Uterus (tissue), 3 donors: ENCODE measurements at regions not wholly inside any gene's neighbourhood (a gene's known extent, or its start where the extent isn't known, plus 50 kb on each side); places are given as distances from the start of the nearest gene placed in this dataset.
"Not testable (repeated sequence)": the region's sequence is repeated elsewhere in the genome, so short reads cannot be mapped to it uniquely, and the experiment has no call there.

ENCODE experiments used
- DNase-seq, 2 donors: peaks; one replicate each; pipeline ENCODE4 v3.0.0-alpha.2; 2019 to 2020
- H3K27ac ChIP-seq, 2 donors: fragments of 200-600 bp; sonication (generic); 1 replicate in 1 of 2; 2 replicates in 1 of 2; pipeline ENCODE4 v1.5.1; 2016 to 2018
- H3K27me3 ChIP-seq, 2 donors: fragments of 200-600 bp; sonication (generic); one replicate each; pipeline ENCODE4 v1.5.1; 2018 to 2019; ENCODE audit warnings: control low read depth in 1 of 2
- H3K36me3 ChIP-seq, 2 donors: fragments of 200-600 bp; sonication (generic); one replicate each; pipeline ENCODE4 v1.5.1; 2019; ENCODE audit warnings: control low read depth in 1 of 2
- H3K4me1 ChIP-seq, 2 donors: fragments of 200-600 bp; sonication (generic); one replicate each; pipeline ENCODE4 v1.5.1; 2018 to 2019; ENCODE audit warnings: control low read depth in 1 of 2
- H3K4me3 ChIP-seq, 2 donors: fragments of 200-600 bp; sonication (generic); 1 replicate in 1 of 2; 2 replicates in 1 of 2; pipeline ENCODE4 v1.5.1; 2018 to 2019; ENCODE audit warnings: mild to moderate bottlenecking in 1 of 2
- H3K9me3 ChIP-seq, 2 donors: fragments of 200-600 bp; sonication (generic); one replicate each; pipeline ENCODE4 v1.5.1; 2019; ENCODE audit warnings: control low read depth in 1 of 2
- CTCF ChIP-seq, 4 experiments: fragments of 200-600 bp in 2 of 4; fragments of 450-650 bp in 2 of 4; sonication (generic) in 2 of 4; IDR thresholded peaks; one replicate each; pipeline ENCODE4 v1.5.1; 2016 to 2019; ENCODE audit warnings: antibody characterized with exemption in 4 of 4, mild to moderate bottlenecking in 2 of 4, moderate library complexity in 1 of 4
- POLR2A ChIP-seq, 2 donors: fragments of 450-650 bp; IDR thresholded peaks; one replicate each; pipeline ENCODE4 v1.6.1; 2016; ENCODE audit warnings: antibody characterized with exemption in 2 of 2, mild to moderate bottlenecking in 1 of 2, moderate library complexity in 1 of 2
- intact Hi-C: fragments of 100-400 bp; cut with DNase I; formaldehyde crosslinking; loops from one replicate; pipeline ENCODE4 v1.15.1; 2023; ENCODE audit warnings: low total_unique reads
- donor health status: DM: yes; HTN: yes; CAD: no.

- H3K36me3 ChIP-seq = no peaks in the 10 kb centered on the region
- TF ChIP-seq CTCF (IDR thresholded peaks at IDR 0.05) (no peak), POLR2A (IDR thresholded peaks at IDR 0.05) (no peak)
- no peaks in the 10 kb centered on the region for H3K4me1 ChIP-seq
- no peak for DNase-seq
- no peaks in the 10 kb centered on the region for H3K27me3 ChIP-seq
- H3K9me3 ChIP-seq = no peaks in the 10 kb centered on the region
- no peak overlapping the region for H3K4me3 ChIP-seq
- intact Hi-C loops = no loop called here
- H3K27ac ChIP-seq = no peak overlapping the region
Observed at GRCh38 chr13:63448692-63449091, 2033.0 kb upstream of the PCDH20 start.

- TF ChIP-seq CTCF (IDR thresholded peaks at IDR 0.05) (no peak), POLR2A (IDR thresholded peaks at IDR 0.05) (no peak)
- intact Hi-C loops = no loop called here
- Histone ChIP-seq H3K4me3 (no peak overlapping the region), H3K27me3 (no peaks in the 10 kb centered on the region), H3K9me3 (no peaks in the 10 kb centered on the region), H3K4me1 (no peaks in the 10 kb centered on the region), H3K36me3 (no peaks in the 10 kb centered on the region), H3K27ac (no peak overlapping the region)
- DNase-seq = no peak
Observed at GRCh38 chr13:63446329-63446728, 2030.7 kb upstream of the PCDH20 start.

- H3K4me1 ChIP-seq, H3K27ac ChIP-seq, H3K36me3 ChIP-seq, H3K27me3 ChIP-seq, intact Hi-C loops, H3K9me3 ChIP-seq, DNase-seq, H3K4me3 ChIP-seq: not testable (repeated sequence)
Observed at GRCh38 chr13:63444225-63444624, 2028.6 kb upstream of the PCDH20 start.

- Histone ChIP-seq H3K27me3 (no peaks in the 10 kb centered on the region), H3K4me1 (no peaks in the 10 kb centered on the region), H3K36me3 (no peaks in the 10 kb centered on the region), H3K27ac (no peak overlapping the region), H3K4me3 (no peak overlapping the region), H3K9me3 (no peaks in the 10 kb centered on the region)
- intact Hi-C loops = no loop called here
- DNase-seq = no peak
- no peak for TF ChIP-seq CTCF (IDR thresholded peaks at IDR 0.05)
- no peak for TF ChIP-seq POLR2A (IDR thresholded peaks at IDR 0.05)
Observed at GRCh38 chr13:63438951-63439350, 2023.3 kb upstream of the PCDH20 start.

GRCh38 chr13:63436325-63436668, 2020.6 kb upstream of the PCDH20 start:
- no peaks in the 10 kb centered on the region for H3K27me3 ChIP-seq
- no peaks in the 10 kb centered on the region for H3K9me3 ChIP-seq
- H3K4me3 ChIP-seq = no peak overlapping the region
- no peak overlapping the region for H3K27ac ChIP-seq
- DNase-seq = no peak
- H3K4me1 ChIP-seq = no peaks in the 10 kb centered on the region
- no peaks in the 10 kb centered on the region for H3K36me3 ChIP-seq
- intact Hi-C loops = no loop called here
- TF ChIP-seq CTCF (IDR thresholded peaks at IDR 0.05) = no peak
- TF ChIP-seq POLR2A (IDR thresholded peaks at IDR 0.05) = no peak

- H3K4me1 ChIP-seq = no peaks in the 10 kb centered on the region
- DNase-seq = no peak
- H3K9me3 ChIP-seq = no peaks in the 10 kb centered on the region
- H3K27me3 ChIP-seq = no peaks in the 10 kb centered on the region
- H3K36me3 ChIP-seq = no peaks in the 10 kb centered on the region
- H3K4me3 ChIP-seq = no peak overlapping the region
- intact Hi-C loops = no loop called here
- no peak overlapping the region for H3K27ac ChIP-seq
- no peak for TF ChIP-seq POLR2A (IDR thresholded peaks at IDR 0.05)
- TF ChIP-seq CTCF (IDR thresholded peaks at IDR 0.05) = no peak
Observed at GRCh38 chr13:63435667-63436324, 2020.1 kb upstream of the PCDH20 start.
